GM23248 (cell line): ENCODE measurements at regions not wholly inside any gene's neighbourhood (a gene's known extent, or its start where the extent isn't known, plus 50 kb on each side); places are given as distances from the start of the nearest gene placed in this dataset.

Experiments used
- EZH2 ChIP-seq: fragments of 200-600 bp; sonication (generic); IDR thresholded peaks from 2 replicates; pipeline ENCODE4 v1.6.1; 2018; ENCODE audit warnings: antibody characterized with exemption, mild to moderate bottlenecking; ENCODE audit not compliant: insufficient read depth, poor library complexity, severe bottlenecking
- EZH2phosphoT487 ChIP-seq: fragments of 200-600 bp; sonication (generic); IDR thresholded peaks from 2 replicates; pipeline ENCODE4 v1.6.1; 2018; ENCODE audit warnings: antibody characterized with exemption, moderate library complexity, mild to moderate bottlenecking, low read depth; ENCODE audit not compliant: insufficient read depth

DNA sequence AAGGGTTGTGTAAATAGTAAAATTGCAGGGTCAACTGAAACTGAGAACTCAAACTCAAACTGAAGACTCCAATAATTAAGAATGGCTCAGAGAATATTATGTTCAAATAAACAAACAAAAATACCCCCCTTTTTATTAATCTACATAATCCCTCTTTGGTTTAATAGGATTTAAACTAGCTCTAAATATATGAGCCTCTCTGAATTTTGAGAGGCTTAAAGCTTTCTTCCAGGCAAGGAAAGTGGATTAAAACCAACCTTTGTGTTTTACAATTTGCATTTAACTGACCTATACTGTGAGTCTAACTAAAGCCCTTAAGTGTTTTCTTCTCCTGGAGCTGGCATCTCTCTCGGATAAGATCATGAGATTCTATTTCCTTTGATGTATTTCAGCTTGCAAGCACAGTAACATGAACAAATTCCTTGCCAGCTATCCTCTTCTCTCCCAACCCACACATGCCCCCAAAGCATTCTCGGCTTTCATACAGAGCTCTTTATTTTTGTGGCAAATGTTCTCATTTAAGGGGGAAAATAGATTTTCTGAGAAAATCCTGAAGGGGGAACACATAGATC, 1310.8 kb upstream of the AGA start:
- TF ChIP-seq EZH2 = no peak
- no peak for TF ChIP-seq EZH2phosphoT487
